ENCODE measurements at regions not wholly inside any gene's neighbourhood (a gene's known extent, or its start where the extent isn't known, plus 50 kb on each side); places are given as distances from the start of the nearest gene placed in this dataset.

DNA sequence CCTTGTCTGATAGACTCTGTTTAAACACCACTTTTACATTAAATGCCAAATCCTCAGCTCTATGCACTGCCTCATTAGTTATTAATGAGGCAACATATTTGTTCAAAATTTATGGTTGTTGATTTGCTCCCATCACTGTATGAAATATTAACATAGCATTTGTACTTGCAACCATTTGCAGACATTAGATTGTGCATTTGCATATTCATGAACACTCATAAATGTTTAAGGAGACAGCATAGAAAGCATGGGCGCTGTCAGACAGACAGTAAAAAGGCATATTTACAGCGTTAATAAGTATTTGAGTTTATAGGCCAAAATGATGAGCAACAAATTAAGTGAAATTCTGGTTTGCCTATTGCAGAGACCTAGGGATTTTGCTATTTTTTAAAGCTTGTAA, 502.3 kb downstream of the TXNL1 start:
- Histone ChIP-seq H3K27me3 (replicated peaks; ENCODE audit: control insufficient read depth, insufficient read depth, low read length) (no peaks in the 10 kb centered on the region), H3K36me3 (ENCODE audit: control insufficient read depth, insufficient read depth, low read length) (no peaks in the 10 kb centered on the region), H3K4me1 (no peaks in the 10 kb centered on the region), H3K9me3 (no peaks in the 10 kb centered on the region), H3K4me3 (ENCODE audit: low read depth, low read length) (no peak overlapping the region)
- no peak for TF ChIP-seq CTCF (IDR thresholded peaks at IDR 0.05; ENCODE audit: insufficient read depth in 1 of 2, low read depth in 1 of 2, low read length in 1 of 2, severe bottlenecking in 1 of 2, unreplicated experiment in 1 of 2)
- Mint-ChIP-seq H3K36me3 (ENCODE audit: insufficient read depth, unreplicated experiment) (no peaks in the 10 kb centered on the region), H3K27me3 (ENCODE audit: insufficient read depth, unreplicated experiment) (no peaks in the 10 kb centered on the region), H3K4me1 (ENCODE audit: low read depth, unreplicated experiment) (no peaks in the 10 kb centered on the region), H3K4me3 (ENCODE audit: unreplicated experiment) (no peak overlapping the region), H3K9me3 (ENCODE audit: unreplicated experiment) (no peaks in the 10 kb centered on the region), H3K27ac (ENCODE audit: unreplicated experiment) (no peak overlapping the region)
- no TSS peak for BruUV-seq (replicated peaks)
- CTCF ChIA-PET, result no interaction called here
- intact Hi-C loops (cut with micrococcal nuclease; ENCODE audit: unreplicated experiment), result no loop called here
- DNase-seq, result no peak
- POLR2A ChIA-PET, result no interaction called here

- no peaks in the 10 kb centered on the region for H3K4me1 ChIP-seq
- CTCF ChIA-PET, result no interaction called here
- POLR2A ChIA-PET, result no interaction called here
- no peak for TF ChIP-seq CTCF (IDR thresholded peaks at IDR 0.05; ENCODE audit: insufficient read depth in 1 of 2, low read depth in 1 of 2, low read length in 1 of 2, severe bottlenecking in 1 of 2, unreplicated experiment in 1 of 2)
- no peaks in the 10 kb centered on the region for H3K36me3 ChIP-seq (ENCODE audit: control insufficient read depth, insufficient read depth, low read length)
- no peaks in the 10 kb centered on the region for H3K27me3 ChIP-seq (replicated peaks; ENCODE audit: control insufficient read depth, insufficient read depth, low read length)
- Mint-ChIP-seq H3K27ac (ENCODE audit: unreplicated experiment) (no peak overlapping the region), H3K27me3 (ENCODE audit: insufficient read depth, unreplicated experiment) (no peaks in the 10 kb centered on the region), H3K4me3 (ENCODE audit: unreplicated experiment) (no peak overlapping the region), H3K36me3 (ENCODE audit: insufficient read depth, unreplicated experiment) (no peaks in the 10 kb centered on the region), H3K4me1 (ENCODE audit: low read depth, unreplicated experiment) (no peaks in the 10 kb centered on the region), H3K9me3 (ENCODE audit: unreplicated experiment) (no peaks in the 10 kb centered on the region)
- intact Hi-C loops (cut with micrococcal nuclease; ENCODE audit: unreplicated experiment), result no loop called here
- no TSS peak for BruUV-seq (replicated peaks)
- H3K4me3 ChIP-seq (ENCODE audit: low read depth, low read length), result no peak overlapping the region
- DNase-seq, result no peak
- no peaks in the 10 kb centered on the region for H3K9me3 ChIP-seq
Measured at GRCh38 chr18:56130481-56130880, 507.9 kb downstream of the TXNL1 start.

GRCh38 chr18:56128153-56128791, 510.1 kb downstream of the TXNL1 start:
- Histone ChIP-seq H3K4me3 (ENCODE audit: low read depth, low read length) (no peak overlapping the region), H3K27me3 (replicated peaks; ENCODE audit: control insufficient read depth, insufficient read depth, low read length) (no peaks in the 10 kb centered on the region), H3K9me3 (no peaks in the 10 kb centered on the region), H3K36me3 (ENCODE audit: control insufficient read depth, insufficient read depth, low read length) (no peaks in the 10 kb centered on the region), H3K4me1 (no peaks in the 10 kb centered on the region)
- no peak overlapping the region for H3K27ac Mint-ChIP-seq (ENCODE audit: unreplicated experiment)
- no peaks in the 10 kb centered on the region for H3K36me3 Mint-ChIP-seq (ENCODE audit: insufficient read depth, unreplicated experiment)
- CTCF ChIA-PET, result no interaction called here
- TF ChIP-seq CTCF (IDR thresholded peaks at IDR 0.05; ENCODE audit: insufficient read depth in 1 of 2, low read depth in 1 of 2, low read length in 1 of 2, severe bottlenecking in 1 of 2, unreplicated experiment in 1 of 2), result no peak
- H3K4me1 Mint-ChIP-seq (ENCODE audit: low read depth, unreplicated experiment), result no peaks in the 10 kb centered on the region
- no peak overlapping the region for H3K4me3 Mint-ChIP-seq (ENCODE audit: unreplicated experiment)
- no peaks in the 10 kb centered on the region for H3K9me3 Mint-ChIP-seq (ENCODE audit: unreplicated experiment)
- no peaks in the 10 kb centered on the region for H3K27me3 Mint-ChIP-seq (ENCODE audit: insufficient read depth, unreplicated experiment)
- BruUV-seq (replicated peaks), result no TSS peak
- no peak for DNase-seq
- POLR2A ChIA-PET, result no interaction called here
- intact Hi-C loops (cut with micrococcal nuclease; ENCODE audit: unreplicated experiment), result no loop called here

Data from Caco-2 (cell line).